RWPE2 (cell line): ENCODE measurements at regions not wholly inside any gene's neighbourhood (a gene's known extent, or its start where the extent isn't known, plus 50 kb on each side); places are given as distances from the start of the nearest gene placed in this dataset.

Source experiments
- ATAC-seq: fragments of 200-7000 bp; cut with Tn5 transposase; 3 replicates; pipeline ENCODE4 v1.9.1; 2021; ENCODE audit warnings: low read depth
- DNase-seq: peaks from one replicate; pipeline ENCODE4 v3.0.0-alpha.2; 2020; ENCODE audit warnings: low spot score
- H3K27ac ChIP-seq: fragments of 450-650 bp; 2 replicates; pipeline ENCODE4 v1.5.1; 2017; ENCODE audit warnings: mild to moderate bottlenecking; ENCODE audit not compliant: poor library complexity, severe bottlenecking
- H3K27me3 ChIP-seq: fragments of 250-450 bp; sonication (Bioruptor Pico); 2 replicates; pipeline ENCODE4 v1.5.1; 2021; ENCODE audit warnings: mild to moderate bottlenecking, moderate library complexity; ENCODE audit not compliant: insufficient read depth, poor library complexity, severe bottlenecking
- H3K36me3 ChIP-seq: fragments of 250-450 bp; sonication (Bioruptor Pico); 2 replicates; pipeline ENCODE4 v1.5.1; 2020; ENCODE audit warnings: low read depth, mild to moderate bottlenecking, moderate library complexity
- H3K4me1 ChIP-seq: fragments of 250-450 bp; sonication (Bioruptor Pico); 2 replicates; pipeline ENCODE4 v1.5.1; 2021; ENCODE audit warnings: mild to moderate bottlenecking, moderate library complexity; ENCODE audit not compliant: insufficient read depth, poor library complexity, severe bottlenecking
- H3K4me3 ChIP-seq: fragments of 250-450 bp; sonication (Bioruptor Pico); 2 replicates; pipeline ENCODE4 v1.5.1; 2021; ENCODE audit warnings: mild to moderate bottlenecking, moderate library complexity; ENCODE audit not compliant: severe bottlenecking
- H3K9me3 ChIP-seq: fragments of 250-450 bp; sonication (Bioruptor Pico); 2 replicates; pipeline ENCODE4 v1.5.1; 2021; ENCODE audit warnings: mild to moderate bottlenecking, moderate library complexity; ENCODE audit not compliant: severe bottlenecking
- TF ChIP-seq, protein P1 (sequence below): fragments of 450-650 bp; IDR thresholded peaks from one replicate; pipeline ENCODE4 v1.5.1; 2017; ENCODE audit warnings: mild to moderate bottlenecking, moderate library complexity; ENCODE audit not compliant: poor library complexity, severe bottlenecking

DNA sequence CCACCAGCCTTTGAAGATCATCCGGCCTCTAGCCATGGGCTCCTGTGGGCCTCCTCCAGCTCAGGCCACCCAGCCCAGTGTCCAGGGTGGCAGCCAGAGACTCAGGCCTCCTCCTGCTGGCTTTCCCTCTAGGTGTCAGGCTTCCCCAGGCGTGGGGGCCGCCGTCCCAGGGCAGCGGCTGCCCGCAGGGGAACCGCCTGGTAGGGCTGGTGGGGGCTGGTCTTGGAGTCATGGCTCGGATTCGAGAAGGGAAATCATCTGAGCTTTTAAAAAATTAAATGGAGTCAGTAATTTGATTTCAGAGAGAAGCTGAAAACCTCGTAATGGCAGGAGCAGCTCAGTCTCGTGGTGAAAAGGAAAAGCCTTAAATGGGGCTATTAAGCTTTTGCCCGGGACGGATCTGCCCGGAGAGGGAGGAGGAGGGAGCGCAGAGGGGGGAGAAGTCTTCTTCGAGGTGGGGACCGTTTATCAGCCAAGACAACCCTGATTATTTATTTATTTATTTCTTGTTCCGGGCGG, 66.4 kb upstream of the TARDBP start:
- no peak overlapping the region for H3K4me3 ChIP-seq
- H3K36me3 ChIP-seq, result no peaks in the 10 kb centered on the region
- no peaks in the 10 kb centered on the region for H3K9me3 ChIP-seq
- DNase-seq, result no peak
- no peaks in the 10 kb centered on the region for H3K4me1 ChIP-seq
- ATAC-seq, result no peak
- no peaks in the 10 kb centered on the region for H3K27me3 ChIP-seq
- no peak overlapping the region for H3K27ac ChIP-seq
- TF ChIP-seq, protein P1, sequence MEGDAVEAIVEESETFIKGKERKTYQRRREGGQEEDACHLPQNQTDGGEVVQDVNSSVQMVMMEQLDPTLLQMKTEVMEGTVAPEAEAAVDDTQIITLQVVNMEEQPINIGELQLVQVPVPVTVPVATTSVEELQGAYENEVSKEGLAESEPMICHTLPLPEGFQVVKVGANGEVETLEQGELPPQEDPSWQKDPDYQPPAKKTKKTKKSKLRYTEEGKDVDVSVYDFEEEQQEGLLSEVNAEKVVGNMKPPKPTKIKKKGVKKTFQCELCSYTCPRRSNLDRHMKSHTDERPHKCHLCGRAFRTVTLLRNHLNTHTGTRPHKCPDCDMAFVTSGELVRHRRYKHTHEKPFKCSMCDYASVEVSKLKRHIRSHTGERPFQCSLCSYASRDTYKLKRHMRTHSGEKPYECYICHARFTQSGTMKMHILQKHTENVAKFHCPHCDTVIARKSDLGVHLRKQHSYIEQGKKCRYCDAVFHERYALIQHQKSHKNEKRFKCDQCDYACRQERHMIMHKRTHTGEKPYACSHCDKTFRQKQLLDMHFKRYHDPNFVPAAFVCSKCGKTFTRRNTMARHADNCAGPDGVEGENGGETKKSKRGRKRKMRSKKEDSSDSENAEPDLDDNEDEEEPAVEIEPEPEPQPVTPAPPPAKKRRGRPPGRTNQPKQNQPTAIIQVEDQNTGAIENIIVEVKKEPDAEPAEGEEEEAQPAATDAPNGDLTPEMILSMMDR, result no peak

DNA sequence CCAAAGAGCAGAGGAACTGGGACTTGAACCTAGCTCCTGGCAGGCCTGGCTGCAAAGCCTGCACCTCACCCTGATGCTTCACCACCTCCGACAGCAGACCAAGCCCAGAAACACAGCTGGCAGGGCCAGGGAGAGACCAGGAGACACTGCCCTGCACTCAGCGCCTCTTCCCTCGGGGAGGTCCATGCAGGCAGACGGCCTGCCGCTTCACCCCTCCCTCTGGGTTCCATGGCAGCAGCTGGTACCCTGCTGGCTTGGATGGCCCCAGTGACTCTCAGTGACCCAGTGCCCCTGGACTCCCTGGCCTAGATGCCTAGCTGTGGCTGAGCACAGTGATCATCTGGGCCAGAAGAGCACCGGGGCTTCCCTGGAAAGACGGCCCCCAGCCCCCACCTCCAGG, 65.3 kb upstream of the TARDBP start:
- Histone ChIP-seq H3K4me1 (no peaks in the 10 kb centered on the region), H3K27me3 (no peaks in the 10 kb centered on the region)

DNA sequence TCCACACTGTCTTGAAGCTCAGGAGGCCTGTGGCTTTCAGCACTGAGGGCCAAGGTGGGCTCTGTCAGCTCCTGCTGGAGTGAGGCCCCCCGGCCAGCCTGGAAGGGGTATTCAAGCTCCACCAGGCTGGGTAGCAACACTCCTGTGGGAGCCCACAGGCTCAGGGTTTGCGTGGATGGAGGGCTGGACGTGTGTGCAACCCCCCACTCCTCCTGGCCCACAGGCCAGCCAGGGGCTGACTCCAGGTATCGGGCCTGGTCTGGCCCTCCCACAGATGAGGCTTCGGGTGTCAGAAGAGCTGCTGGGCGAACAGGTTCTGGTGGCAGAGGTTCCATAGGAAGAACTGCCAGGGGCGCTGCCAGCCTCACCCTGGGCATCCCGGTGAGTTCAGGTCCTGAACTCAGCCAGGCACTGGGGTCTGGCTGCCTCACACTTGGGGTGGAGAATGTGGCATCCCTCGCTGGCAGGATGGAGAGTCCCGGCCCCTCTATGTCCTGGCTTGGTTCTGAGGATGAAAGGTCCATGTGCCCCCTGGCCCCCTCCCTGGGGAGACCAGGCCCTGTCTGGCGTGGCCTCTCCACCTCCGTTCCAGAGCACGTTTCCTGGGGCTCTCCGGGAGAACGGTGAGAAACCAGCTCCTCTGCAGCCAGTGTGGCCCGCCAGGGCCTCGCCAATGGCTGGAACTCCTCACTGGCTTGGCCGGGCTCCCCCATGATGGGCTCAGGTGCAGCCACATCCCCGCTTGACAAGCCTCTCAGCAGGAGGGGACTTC, 64.6 kb upstream of the TARDBP start:
- Histone ChIP-seq H3K27ac (no peak overlapping the region), H3K27me3 (no peaks in the 10 kb centered on the region), H3K4me1 (no peaks in the 10 kb centered on the region), H3K9me3 (no peaks in the 10 kb centered on the region), H3K4me3 (no peak overlapping the region), H3K36me3 (no peaks in the 10 kb centered on the region)
- TF ChIP-seq, protein P1, result no peak
- ATAC-seq (no peak), DNase-seq (no peak)

More for the DNA sequence above, 65.3 kb upstream of the TARDBP start:
- H3K27ac ChIP-seq, result no peak overlapping the region
- no peak for DNase-seq
- no peaks in the 10 kb centered on the region for H3K9me3 ChIP-seq
- ATAC-seq, result no peak
- H3K4me3 ChIP-seq, result no peak overlapping the region
- H3K36me3 ChIP-seq, result no peaks in the 10 kb centered on the region
- TF ChIP-seq, protein P1, result no peak

DNA sequence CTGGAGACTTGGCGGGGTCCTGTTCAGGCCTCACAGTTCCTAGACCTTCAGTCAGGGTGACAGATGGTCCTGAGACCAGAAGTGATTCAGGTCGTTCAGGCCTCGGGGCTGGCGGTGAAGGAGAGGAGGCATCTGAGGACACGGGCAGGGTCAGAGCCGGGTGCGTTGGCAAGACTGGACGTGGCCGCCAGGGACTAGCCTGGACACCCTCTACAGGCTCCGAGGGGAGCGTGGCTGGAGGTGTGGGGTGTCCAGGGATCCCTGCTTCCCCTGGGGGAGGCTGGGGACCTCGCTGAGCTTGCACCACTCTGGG, 64.0 kb upstream of the TARDBP start:
- H3K9me3 ChIP-seq, result no peaks in the 10 kb centered on the region
- no peaks in the 10 kb centered on the region for H3K27me3 ChIP-seq
- no peak overlapping the region for H3K4me3 ChIP-seq
- no peaks in the 10 kb centered on the region for H3K4me1 ChIP-seq
- no peaks in the 10 kb centered on the region for H3K36me3 ChIP-seq
- ATAC-seq (no peak), DNase-seq (no peak)
- H3K27ac ChIP-seq, result no peak overlapping the region
- TF ChIP-seq, protein P1, result no peak
